ENCODE measurements at regions not wholly inside any gene's neighbourhood (a gene's known extent, or its start where the extent isn't known, plus 50 kb on each side); places are given as distances from the start of the nearest gene placed in this dataset.

DNA sequence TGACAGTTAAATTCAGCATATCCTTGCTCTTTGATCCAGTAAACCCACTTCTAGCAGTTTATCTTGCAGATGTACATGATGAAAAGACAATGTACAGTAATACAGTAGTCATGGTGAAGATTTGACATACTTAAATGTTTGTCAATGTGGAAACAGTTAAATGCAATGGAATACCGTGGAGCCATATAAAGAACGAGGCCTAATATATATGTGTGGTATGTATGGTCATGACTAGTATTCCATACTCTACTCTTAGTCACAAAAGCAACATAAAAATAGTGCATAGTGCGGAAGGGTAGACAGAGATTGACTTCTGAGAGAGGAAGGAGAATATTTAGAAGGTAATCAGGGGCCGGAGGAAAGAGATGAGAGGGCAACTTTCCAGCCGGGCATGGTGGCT lies 70.7 kb upstream of the ARMC2 start:
- TF ChIP-seq, protein P1, sequence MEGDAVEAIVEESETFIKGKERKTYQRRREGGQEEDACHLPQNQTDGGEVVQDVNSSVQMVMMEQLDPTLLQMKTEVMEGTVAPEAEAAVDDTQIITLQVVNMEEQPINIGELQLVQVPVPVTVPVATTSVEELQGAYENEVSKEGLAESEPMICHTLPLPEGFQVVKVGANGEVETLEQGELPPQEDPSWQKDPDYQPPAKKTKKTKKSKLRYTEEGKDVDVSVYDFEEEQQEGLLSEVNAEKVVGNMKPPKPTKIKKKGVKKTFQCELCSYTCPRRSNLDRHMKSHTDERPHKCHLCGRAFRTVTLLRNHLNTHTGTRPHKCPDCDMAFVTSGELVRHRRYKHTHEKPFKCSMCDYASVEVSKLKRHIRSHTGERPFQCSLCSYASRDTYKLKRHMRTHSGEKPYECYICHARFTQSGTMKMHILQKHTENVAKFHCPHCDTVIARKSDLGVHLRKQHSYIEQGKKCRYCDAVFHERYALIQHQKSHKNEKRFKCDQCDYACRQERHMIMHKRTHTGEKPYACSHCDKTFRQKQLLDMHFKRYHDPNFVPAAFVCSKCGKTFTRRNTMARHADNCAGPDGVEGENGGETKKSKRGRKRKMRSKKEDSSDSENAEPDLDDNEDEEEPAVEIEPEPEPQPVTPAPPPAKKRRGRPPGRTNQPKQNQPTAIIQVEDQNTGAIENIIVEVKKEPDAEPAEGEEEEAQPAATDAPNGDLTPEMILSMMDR (conservative IDR thresholded peaks at IDR 0.05 in 1 of 2, IDR thresholded peaks at IDR 0.05 in 1 of 2; ENCODE audit: low read depth in 1 of 2, low read length in 2 of 2), result no peak
- TF ChIP-seq EZH2 (IDR thresholded peaks at IDR 0.05; ENCODE audit: low read length, missing control alignments), result no peak
